IPS DF 4.7 (cell line): ENCODE measurements at regions not wholly inside any gene's neighbourhood (a gene's known extent, or its start where the extent isn't known, plus 50 kb on each side); places are given as distances from the start of the nearest gene placed in this dataset.

Experiments
- DNase-seq: peaks from one replicate; pipeline ENCODE4 v3.0.0-alpha.2; 2013; ENCODE audit warnings: low spot score; ENCODE audit errors: extremely low read depth

DNA sequence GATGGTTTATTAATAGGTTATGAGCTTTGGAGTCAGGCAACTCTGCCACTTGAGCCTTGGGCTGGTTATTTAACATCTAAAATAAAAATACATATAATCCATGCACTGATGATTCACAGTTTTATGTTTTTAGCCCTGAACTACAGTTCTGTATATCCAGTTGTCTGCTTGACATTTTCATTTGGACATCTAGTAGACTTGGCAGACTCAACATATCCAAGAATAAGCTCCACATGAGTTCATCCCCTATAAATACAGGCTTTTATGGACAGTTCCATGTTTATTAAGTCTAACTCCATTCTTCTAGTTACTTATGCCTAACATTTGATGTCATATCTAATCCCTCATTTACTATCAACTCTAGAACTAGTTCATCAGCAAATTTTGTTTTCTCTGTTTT, 174.2 kb downstream of the KIF2B start:
- DNase-seq = no peak

DNA sequence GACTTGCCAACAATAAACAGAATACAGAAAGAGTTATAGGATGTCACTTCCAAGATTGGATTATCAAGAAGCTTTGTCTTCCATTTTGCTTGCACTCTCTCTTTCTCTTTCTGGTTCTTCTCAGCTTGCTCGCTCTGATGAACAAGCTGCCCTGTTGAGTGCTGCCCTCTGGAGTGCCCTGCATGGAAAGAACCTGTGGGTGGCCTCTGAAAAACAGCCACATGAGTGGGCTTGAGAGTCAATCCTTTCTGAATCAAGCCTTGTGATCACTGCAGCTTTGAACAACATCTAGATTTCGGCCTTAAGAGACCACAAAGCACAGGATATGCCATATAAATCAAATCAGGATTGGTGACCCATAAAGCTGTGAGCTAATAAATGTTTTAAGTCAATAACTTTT, 185.1 kb downstream of the KIF2B start:
- DNase-seq = no peak

- no peak for DNase-seq
Measured at GRCh38 chr17:54009502-54009901, 186.8 kb downstream of the KIF2B start.

- DNase-seq = no peak
Measured at GRCh38 chr17:54013072-54013471, 190.3 kb downstream of the KIF2B start.

GRCh38 chr17:54015734-54016133, 193.0 kb downstream of the KIF2B start:
- DNase-seq = no peak

- no peak for DNase-seq
Measured at GRCh38 chr17:54021418-54021817, 198.7 kb downstream of the KIF2B start.

- DNase-seq = no peak
Measured at GRCh38 chr17:54028986-54029580, 206.4 kb downstream of the KIF2B start.

DNA sequence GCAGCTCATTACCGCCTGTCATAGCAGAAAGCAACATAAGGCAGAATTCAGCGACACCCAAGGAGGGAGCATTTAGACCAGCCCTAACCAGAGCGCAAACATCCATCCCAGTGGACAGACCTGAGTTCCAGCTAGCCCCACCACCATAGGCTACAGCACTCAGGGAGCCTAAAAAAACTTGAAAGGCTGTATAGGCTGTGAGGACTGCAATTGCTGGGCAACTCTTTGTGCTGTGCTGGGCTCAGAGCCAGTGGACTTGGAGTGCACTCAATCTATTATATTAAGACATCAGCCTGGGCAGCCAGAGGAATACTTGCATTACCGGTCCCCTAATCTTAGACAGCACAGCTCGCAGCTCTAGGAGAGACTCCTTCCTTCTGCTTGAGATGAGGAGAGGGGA, 207.3 kb downstream of the KIF2B start:
- DNase-seq = no peak

DNA sequence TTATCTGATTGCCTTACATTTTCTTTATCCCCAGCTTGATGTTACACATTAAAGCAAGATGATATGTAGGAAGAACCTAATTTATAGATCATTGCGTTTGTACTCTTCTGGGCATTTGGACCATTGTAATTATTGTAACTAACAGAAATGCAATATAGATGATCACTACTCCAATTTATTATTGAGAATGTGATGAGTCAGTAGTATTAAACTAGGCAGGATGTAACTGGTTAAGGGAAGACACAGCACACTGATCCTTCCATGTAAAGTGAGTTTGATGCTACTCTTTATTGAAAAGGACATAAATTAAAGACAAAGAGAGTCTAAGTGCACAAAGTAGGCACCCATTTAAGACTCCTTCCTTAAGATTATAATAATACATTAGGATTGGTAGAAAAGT, 223.8 kb downstream of the KIF2B start:
- no peak for DNase-seq

GRCh38 chr17:54063639-54064038, 240.9 kb downstream of the KIF2B start:
- DNase-seq = no peak

DNA sequence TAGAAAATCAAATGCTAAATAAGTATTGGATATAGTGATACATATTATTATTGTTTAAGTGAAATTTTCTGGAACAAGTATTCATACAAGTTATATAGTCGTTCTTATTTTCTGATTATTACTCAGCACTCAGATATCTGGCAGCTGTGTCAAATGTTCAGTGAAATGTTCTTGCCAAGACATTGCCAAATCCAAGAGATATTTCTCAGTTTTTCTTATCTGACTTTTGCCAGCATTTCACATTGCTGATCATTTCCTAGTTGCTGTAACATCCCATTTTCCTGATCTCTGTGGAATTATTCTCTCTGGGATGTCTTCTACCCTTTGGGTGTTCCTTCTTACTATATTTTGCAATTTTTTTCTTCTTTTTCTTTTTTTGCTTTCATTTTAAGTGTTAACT, 262.3 kb downstream of the KIF2B start:
- no peak for DNase-seq

DNA sequence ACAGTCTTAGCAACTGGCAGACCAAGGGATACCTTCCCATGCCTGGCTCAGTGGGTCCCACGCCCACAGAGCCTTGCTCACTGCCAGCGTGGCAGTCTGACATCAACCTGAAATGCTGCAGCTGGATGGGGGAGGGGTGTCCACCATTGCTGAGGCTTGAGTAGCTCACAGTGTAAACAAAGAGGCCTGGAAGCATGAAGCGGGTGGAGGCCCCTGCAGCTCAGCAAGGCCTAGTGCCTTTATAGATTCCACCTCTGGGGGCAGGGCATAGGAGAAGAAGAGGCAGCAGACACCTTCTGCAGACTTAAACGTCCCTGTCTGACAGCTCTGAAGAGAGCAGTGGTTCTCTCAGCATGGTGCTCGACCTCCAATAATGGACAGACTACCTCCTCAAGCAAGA, 263.2 kb downstream of the KIF2B start:
- peak; percentile 3 for DNase-seq

DNA sequence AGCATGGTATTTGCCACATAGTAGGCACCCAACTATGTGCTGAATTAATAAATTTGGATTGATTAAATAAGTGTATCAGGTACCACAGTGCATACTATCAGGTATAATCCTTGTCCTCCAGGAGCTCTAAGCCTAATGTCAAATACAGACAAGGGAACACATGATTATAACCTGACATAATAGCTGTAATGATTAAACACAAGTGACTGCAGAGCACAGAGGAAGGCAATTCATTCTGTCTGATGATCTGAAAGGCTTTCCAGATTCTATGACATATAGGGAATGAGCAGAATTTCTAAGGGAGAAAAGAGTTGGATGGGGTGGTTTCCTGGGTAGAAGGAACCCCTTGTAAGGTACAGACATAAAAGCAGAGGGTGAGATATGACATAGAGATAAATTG, 273.5 kb downstream of the KIF2B start:
- DNase-seq = no peak

- no peak for DNase-seq
Measured at GRCh38 chr17:54099221-54099620, 276.5 kb downstream of the KIF2B start.

DNA sequence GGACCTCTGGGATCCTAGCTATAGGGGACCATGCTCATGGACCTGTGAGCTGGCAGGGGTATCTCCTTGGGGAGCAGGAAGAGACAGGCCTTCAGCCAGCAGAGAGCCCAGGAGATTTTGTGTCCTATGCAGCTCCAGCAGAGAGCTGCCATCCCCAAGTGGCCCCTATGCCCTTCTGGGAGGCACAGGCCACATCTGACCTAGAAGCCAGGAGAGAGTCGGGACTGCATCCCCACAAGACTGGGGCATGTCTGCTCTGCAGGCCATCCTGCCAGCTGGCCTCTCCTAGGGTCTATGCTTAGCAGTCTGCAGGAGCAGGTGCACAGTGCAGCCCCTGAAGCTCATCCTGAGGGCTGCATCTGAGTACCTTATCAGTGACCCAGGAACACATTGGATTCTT, 279.5 kb downstream of the KIF2B start:
- no peak for DNase-seq

GRCh38 chr17:54111576-54111975, 288.8 kb downstream of the KIF2B start:
- DNase-seq = no peak

DNA sequence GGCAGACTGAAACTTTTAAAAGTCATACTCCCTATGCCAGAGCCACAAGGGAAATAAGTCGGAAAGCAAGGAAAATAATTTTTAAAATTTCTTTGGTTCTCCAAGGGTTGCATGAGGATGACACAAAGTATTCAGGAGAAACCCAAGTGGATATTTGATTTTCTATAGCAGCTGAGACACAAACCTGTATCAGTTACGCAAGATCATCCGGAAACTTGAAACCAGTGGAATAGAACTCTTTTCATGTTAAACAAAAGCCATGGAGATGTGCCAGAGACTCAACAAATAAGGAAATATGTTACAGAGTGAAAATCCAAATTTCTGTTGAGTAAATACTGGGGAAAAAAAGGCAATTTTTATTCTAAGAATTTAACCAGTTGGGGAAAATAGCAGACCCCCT, 294.7 kb downstream of the KIF2B start:
- no peak for DNase-seq

DNA sequence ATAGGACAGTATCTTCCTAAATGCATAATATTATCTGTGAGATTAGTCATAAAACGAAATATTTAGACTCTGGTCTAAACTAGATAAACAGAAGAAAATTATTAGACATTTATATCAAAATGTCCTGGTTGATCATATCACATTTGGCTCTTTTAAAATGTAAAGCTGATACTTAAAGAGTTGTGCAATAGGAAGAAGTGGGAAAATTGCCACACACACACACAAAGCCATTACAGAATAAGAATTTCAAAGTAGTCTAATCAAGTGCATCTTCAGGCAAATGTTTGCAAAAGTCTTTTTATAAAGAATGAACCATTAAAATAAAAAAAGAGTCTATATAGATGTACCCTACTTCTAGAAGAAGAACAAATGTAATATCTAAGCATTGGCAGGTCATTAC, 301.7 kb downstream of the KIF2B start:
- DNase-seq = no peak

DNA sequence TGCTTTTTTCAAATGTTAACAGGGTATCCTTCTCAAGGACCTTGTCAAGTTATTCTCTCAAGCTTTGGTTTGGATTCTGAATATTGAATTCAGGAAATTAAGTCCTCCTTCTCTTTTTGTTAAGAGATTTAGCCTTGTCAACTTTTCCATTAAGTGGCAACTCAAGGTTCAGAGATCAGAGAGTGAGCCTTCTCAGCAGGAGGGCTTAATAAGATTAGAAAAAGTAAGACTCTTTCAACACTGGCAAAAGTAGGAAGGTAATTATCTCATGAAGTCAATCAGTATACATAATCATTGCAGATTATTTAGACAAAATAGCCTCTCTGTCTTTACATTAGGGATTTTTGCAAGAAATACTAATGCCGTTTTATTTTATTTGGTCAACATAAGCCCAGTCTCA, 330.7 kb downstream of the KIF2B start:
- DNase-seq = no peak

- DNase-seq = no peak
Measured at GRCh38 chr17:54157542-54157941, 334.8 kb downstream of the KIF2B start.

DNA sequence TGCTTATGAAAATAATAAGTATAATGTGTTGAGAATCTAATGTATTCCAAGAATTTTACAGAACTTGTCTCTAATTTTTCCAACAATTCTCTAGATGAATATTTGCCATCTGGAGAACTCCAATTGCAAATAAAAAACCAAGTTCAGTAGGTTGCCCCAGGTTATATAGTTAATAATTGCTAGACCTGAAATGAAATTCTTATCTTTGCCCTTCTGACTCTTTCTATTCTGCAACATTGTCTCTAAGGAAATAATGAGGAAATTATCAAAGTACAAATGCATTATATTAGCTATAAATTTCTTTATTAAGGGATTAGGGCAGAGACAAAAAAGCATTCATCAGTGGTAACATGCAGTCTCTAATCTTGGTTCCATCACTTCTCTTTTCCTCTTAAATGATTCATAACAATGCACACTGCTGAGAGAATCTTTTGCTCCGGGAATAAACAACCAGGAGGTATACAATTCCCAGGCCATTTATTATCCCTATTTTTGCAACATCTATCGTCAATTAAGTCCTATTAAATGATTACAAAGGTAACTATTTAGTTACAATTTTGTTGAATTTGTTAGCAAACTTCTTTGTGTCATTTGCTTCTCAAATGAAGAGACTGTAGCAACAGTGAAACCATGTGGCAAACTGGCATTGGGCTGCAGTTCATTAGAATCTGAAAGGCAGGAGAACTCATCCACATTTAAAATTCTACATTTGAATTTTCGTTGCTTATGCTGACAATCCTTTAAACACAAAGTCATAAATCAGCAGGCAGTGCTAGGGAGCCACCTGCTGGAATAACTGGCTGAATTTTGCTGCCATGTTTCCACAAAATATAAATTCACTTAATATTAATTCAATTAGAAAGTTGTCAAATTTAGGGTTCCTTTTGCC, 349.6 kb downstream of the KIF2B start:
- peak; percentile 9 for DNase-seq

DNA sequence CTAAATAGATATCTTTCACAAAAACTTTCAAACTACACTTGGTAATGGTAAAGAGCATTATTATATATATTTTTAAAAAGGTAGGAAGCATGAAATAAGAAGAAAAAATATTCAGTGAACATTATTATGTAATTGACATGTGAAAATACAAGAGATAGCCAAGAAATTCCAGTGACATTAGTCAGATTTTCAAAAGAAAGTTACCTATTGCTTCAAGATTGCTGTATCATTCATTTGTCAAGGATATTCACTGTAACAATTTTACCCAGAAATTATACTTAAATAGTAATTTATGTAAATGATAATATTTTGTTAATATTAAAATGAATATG, 350.2 kb downstream of the KIF2B start:
- DNase-seq = no peak

DNA sequence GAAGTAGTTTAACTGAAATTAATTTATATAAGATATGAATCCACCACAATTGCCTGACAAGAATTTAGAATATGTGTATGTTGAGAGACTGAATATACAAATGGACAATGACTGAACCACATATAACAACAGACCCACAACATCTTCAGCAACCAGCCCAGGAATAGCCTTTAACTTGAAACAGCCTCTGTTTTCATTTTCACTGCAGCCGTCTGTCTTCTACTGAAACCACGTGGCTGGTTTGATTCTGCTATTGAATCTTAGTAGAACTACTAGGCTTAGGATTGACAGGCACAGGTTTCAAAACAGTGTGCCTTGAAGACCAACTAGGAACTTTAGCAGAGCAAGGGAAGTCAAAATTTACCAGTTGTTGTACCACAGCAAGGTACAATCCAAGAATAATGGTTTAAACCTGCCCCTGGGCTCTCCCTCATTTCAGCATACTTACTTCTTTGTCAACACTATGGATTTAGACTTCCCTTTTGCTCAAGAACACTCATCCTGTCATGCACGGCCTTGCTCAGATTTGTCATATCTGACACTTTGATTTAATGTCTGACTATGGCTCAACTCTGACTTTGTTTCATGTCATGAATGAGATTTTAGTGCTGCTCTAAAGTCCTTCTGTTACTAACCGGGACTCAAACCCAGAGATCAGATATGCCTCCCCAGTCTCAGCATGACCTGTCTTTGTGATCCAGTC, 355.0 kb downstream of the KIF2B start:
- no peak for DNase-seq
